ENCODE measurements at regions not wholly inside any gene's neighbourhood (a gene's known extent, or its start where the extent isn't known, plus 50 kb on each side); places are given as distances from the start of the nearest gene placed in this dataset.

- no peaks in the 10 kb centered on the region for H3K27me3 ChIP-seq
- DNase-seq (ENCODE audit: low spot score in 2 of 2) = no peak
- H3K9me3 ChIP-seq = no peaks in the 10 kb centered on the region
- TF ChIP-seq POLR2A (IDR thresholded peaks at IDR 0.05) = no peak
- no peak for TF ChIP-seq CTCF (IDR thresholded peaks at IDR 0.05)
- no peak for TF ChIP-seq EP300 (IDR thresholded peaks at IDR 0.05)
- no peak for TF ChIP-seq POLR2AphosphoS5 (IDR thresholded peaks at IDR 0.05)
- H3K4me3 ChIP-seq = no peak overlapping the region
- H3K4me1 ChIP-seq = no peaks in the 10 kb centered on the region
- no peaks in the 10 kb centered on the region for H3K36me3 ChIP-seq
- H3K27ac ChIP-seq = no peak overlapping the region
- WGBS = 76% methylated on average over 5 of the region's 5 CpGs
These were observed 107.3 kb upstream of the LUZP2 start for GRCh38 chr11:24389575-24389974.

- TF ChIP-seq EP300 (IDR thresholded peaks at IDR 0.05) (no peak), POLR2AphosphoS5 (IDR thresholded peaks at IDR 0.05) (no peak), CTCF (IDR thresholded peaks at IDR 0.05) (no peak)
- Histone ChIP-seq H3K9me3 (no peaks in the 10 kb centered on the region), H3K36me3 (no peaks in the 10 kb centered on the region), H3K4me3 (no peak overlapping the region), H3K27ac (no peak overlapping the region), H3K27me3 (no peaks in the 10 kb centered on the region), H3K4me1 (no peaks in the 10 kb centered on the region)
- WGBS = 69% methylated on average over 5 of the region's 5 CpGs
- no peak for DNase-seq (ENCODE audit: low spot score in 2 of 2)
These were observed 106.8 kb upstream of the LUZP2 start for GRCh38 chr11:24390016-24390415.

GRCh38 chr11:24390762-24391161 lies 106.1 kb upstream of the LUZP2 start:
- no peaks in the 10 kb centered on the region for H3K27me3 ChIP-seq
- no peaks in the 10 kb centered on the region for H3K4me1 ChIP-seq
- H3K27ac ChIP-seq = no peak overlapping the region
- H3K36me3 ChIP-seq = no peaks in the 10 kb centered on the region
- H3K4me3 ChIP-seq = no peak overlapping the region
- no peak for TF ChIP-seq POLR2A (IDR thresholded peaks at IDR 0.05)
- no peak for TF ChIP-seq EP300 (IDR thresholded peaks at IDR 0.05)
- no peak for TF ChIP-seq CTCF (IDR thresholded peaks at IDR 0.05)
- TF ChIP-seq POLR2AphosphoS5 (IDR thresholded peaks at IDR 0.05) = no peak
- 92% methylated on average over 1 of the region's 1 CpG for WGBS
- DNase-seq (ENCODE audit: low spot score in 2 of 2) = no peak
- H3K9me3 ChIP-seq = no peaks in the 10 kb centered on the region

- Histone ChIP-seq H3K4me1 (no peaks in the 10 kb centered on the region), H3K4me3 (no peak overlapping the region), H3K36me3 (no peaks in the 10 kb centered on the region), H3K9me3 (no peaks in the 10 kb centered on the region), H3K27me3 (no peaks in the 10 kb centered on the region), H3K27ac (no peak overlapping the region)
- TF ChIP-seq POLR2A (IDR thresholded peaks at IDR 0.05) (no peak), CTCF (IDR thresholded peaks at IDR 0.05) (no peak), POLR2AphosphoS5 (IDR thresholded peaks at IDR 0.05) (no peak), EP300 (IDR thresholded peaks at IDR 0.05) (no peak)
- no peak for DNase-seq (ENCODE audit: low spot score in 2 of 2)
- 40% methylated on average over 3 of the region's 3 CpGs for WGBS
These were observed 105.7 kb upstream of the LUZP2 start for GRCh38 chr11:24391167-24391566.

- H3K4me3 ChIP-seq = no peak overlapping the region
- 64% methylated on average over 10 of the region's 10 CpGs for WGBS
- H3K9me3 ChIP-seq = no peaks in the 10 kb centered on the region
- TF ChIP-seq POLR2AphosphoS5 (IDR thresholded peaks at IDR 0.05) (no peak), POLR2A (IDR thresholded peaks at IDR 0.05) (no peak), EP300 (IDR thresholded peaks at IDR 0.05) (no peak), CTCF (IDR thresholded peaks at IDR 0.05) (no peak)
- H3K36me3 ChIP-seq = no peaks in the 10 kb centered on the region
- H3K27me3 ChIP-seq = no peaks in the 10 kb centered on the region
- H3K4me1 ChIP-seq = no peaks in the 10 kb centered on the region
- DNase-seq (ENCODE audit: low spot score in 2 of 2) = no peak
- H3K27ac ChIP-seq = no peak overlapping the region
These were observed 96.7 kb upstream of the LUZP2 start for GRCh38 chr11:24400059-24400665.

Measured in suprapubic skin (tissue), 4 donors.